Skin of body (tissue), 1 donor: ENCODE measurements at regions not wholly inside any gene's neighbourhood (a gene's known extent, or its start where the extent isn't known, plus 50 kb on each side); places are given as distances from the start of the nearest gene placed in this dataset.

Experiments
- DNase-seq: peaks from one replicate; lab custom pipeline; 2025; lab: John Stamatoyannopoulos, UW

- peak; percentile 45 for DNase-seq
Observed at GRCh38 chr7:25500393-25500921, 272.2 kb upstream of the NPVF start.

DNA sequence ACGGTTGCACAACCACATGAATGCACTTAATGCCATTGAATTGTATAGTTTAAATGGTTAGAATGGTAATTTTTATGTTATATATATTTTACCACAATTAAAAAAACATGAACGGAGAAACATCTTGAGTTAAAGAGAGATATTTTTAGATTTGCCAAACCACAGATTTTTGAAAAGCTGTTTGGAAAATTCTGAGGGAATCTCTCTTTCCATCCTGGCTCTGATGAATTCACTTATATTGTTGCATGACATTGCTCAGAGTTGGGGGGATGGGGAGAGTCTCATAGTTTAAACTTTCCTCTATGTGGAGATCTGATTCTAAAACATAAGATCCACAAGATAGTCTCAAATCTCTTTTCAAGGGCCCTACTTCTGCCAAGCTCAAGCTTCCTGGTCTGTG lies 275.0 kb upstream of the NPVF start:
- peak; percentile 28 for DNase-seq

- DNase-seq = no peak
Observed at GRCh38 chr7:25512061-25512687, 283.9 kb upstream of the NPVF start.

DNA sequence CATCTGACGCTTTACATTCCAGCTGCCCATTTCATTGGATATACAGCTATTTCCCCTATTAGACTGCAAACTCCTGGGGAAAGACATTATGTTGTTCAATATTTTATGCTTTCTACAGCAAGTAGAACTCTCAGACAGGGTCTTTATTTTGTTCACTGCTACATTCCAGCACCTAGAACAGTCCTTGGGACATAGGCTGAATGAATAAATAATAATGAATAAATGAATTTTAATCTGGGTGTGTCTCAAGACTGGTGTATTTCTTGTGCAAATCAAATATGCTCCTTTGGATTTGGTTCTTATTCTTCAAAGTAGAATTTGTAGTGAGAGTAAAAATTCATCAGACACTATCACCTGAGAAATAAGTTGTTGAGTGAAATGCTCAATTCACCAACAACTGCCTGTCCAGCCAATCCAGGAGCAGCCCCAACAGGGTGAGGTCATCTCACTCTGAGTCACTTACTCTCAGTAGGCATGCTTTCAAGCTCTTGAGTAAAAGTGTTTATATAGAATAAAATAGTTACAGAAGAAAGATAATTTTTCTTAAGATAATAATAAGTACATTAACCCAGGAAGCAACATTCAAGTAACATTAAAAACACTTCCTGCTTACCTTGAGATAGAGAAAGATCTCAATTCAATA lies 287.5 kb upstream of the NPVF start:
- no peak for DNase-seq

GRCh38 chr7:25517906-25518305 lies 289.6 kb upstream of the NPVF start:
- no peak for DNase-seq

DNA sequence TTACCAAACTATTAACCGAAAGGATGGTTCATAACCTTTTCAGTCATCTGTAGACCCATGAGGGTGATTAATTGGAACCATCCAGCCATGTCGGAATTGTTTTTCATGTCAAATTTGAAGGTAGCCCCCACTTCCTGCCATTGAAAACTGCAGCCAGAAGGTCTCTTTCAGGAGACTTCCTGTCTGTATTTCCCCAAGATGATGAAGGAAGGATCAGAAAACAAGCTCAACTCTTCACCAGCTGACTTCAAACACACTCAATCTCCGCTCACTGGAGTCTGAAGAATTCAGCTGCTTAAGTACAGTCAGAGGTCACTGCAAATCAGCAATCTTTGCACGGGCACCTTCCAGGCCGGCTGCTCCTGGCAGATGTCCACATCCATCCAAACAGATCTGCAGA lies 291.7 kb upstream of the NPVF start:
- DNase-seq = no peak

DNA sequence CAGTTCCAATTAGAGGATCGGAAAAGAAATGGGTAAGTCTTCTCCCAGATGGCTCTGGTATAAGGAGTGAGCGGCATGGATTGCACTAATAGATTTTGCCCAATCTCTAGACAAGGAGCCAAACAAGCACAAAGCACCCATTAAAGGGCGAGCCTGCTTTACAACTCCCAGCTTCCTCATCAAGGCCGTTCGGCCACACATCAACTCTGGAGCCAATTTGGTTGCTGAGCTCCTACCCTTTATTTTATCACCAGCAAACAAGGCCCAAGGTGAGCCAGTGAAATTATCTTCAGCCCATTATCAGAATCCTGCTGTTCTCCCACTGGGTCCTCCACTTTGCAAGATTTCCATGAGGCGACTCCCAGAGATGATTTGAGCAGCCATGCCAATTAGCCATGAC lies 292.2 kb upstream of the NPVF start:
- DNase-seq = no peak

GRCh38 chr7:25521236-25521635 lies 292.9 kb upstream of the NPVF start:
- DNase-seq = no peak

DNA sequence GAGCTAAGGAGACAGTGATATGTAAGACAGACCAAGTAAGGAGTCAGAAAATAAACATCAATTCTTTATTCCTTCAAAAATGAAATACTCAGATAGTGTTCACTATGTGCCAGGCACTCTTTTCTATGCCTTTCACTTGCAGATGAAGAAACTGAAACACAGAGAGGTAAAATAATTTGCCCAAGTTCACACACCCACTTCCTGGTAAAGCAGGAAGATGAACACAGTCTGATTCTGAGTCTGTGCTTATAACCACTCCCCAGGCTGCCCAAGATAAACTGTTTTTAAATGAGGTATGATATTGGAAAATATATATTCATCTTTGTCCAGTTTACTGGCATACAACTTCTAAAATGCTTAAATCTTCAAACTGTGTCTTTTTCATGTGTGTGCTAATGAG lies 294.4 kb upstream of the NPVF start:
- DNase-seq = no peak

- no peak for DNase-seq
Observed at GRCh38 chr7:25527665-25528170, 299.4 kb upstream of the NPVF start.

- no peak for DNase-seq
Observed at GRCh38 chr7:25529320-25529719, 301.0 kb upstream of the NPVF start.

DNA sequence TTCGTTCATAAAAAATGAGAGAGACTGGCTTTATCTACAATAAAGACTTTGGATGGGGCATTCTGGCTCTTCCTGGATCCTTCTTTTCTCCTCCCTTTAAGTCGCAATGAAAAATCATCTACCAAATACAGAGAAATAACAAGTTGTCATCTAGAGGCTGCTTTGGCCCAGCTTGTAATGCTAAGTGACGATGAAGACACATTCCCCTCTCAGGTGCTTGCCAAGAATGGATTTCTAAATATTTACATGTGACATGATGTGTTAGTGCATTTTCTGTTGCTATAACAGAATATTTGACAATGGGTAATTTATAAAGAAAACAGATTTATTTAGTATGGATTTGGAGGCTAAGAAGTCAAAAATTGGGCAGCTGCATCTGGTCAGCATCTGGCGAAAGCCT lies 308.6 kb upstream of the NPVF start:
- DNase-seq = no peak

GRCh38 chr7:25537662-25538375 lies 309.5 kb upstream of the NPVF start:
- no peak for DNase-seq

DNA sequence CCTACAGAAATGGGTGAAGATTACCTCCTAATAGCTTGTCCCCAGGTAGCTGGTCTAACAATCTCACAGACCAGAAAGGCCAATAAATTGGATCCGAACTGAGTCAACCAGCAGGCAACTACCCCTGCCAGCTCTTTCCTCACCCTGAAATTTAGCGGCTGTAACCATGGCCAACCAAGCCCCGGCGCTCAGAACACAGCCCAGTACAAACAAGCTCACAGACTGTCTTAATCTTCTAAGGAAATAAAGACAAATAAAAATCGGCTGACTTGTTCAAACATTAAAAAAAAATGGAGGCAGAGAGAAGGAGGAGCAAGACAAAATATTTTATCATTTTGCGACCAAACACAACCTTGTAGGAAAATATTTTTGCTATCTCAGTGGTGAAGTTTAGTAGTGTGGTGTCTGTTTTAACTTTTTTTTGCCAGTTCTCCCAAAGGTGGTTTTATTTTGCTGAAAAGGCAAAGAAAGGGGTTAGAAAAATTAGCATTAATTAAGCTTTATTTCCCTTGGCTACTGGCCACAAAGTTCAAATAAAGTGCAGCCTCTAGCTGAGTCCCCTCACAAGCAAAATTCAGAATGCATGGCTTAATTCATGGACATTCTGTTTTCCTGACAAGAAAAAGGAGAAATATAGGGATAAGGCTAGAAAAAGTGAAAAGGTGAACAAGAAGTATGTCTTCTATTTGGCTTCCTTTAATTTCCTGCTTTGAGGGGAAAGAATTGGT lies 313.0 kb upstream of the NPVF start:
- no peak for DNase-seq

GRCh38 chr7:25541877-25542276 lies 313.6 kb upstream of the NPVF start:
- DNase-seq = no peak

DNA sequence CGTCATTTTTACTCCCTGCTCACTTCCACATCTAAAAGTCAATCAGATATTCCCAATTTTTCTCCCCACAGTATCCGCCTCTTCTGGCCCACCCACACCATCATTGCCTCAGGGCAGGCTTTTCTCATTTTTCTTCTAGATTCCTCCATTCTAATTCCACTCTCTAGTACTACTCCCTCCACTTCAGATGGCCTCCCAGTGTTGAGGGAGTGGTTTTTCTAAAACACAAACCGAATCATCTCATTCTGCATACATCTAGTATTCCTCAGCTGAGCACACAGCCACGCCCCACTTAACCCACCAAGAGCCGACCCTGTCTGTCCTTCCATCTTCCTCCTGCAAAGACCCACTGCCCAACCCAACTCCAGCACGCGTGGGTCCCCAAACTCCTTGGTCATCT lies 314.9 kb upstream of the NPVF start:
- no peak for DNase-seq

- no peak for DNase-seq
Observed at GRCh38 chr7:25543798-25544197, 315.5 kb upstream of the NPVF start.

DNA sequence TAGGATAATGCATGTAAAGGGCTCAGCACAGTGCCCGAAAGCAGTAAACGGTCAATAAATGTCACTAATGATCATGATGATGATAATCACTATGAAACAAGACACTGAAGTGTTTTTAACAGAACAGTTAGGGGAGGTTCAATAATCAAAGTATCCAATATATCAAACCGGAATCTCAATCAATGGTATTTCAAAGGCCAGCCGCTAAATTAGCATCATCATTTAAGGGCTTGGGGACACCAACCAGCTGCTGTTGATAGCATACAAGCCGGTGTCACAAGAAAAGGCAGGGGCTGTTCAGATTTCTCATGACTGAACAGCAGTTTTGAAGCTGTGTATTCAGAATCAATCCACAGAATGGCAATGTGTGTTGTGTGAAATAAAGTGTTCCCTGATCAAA lies 316.0 kb upstream of the NPVF start:
- no peak for DNase-seq

DNA sequence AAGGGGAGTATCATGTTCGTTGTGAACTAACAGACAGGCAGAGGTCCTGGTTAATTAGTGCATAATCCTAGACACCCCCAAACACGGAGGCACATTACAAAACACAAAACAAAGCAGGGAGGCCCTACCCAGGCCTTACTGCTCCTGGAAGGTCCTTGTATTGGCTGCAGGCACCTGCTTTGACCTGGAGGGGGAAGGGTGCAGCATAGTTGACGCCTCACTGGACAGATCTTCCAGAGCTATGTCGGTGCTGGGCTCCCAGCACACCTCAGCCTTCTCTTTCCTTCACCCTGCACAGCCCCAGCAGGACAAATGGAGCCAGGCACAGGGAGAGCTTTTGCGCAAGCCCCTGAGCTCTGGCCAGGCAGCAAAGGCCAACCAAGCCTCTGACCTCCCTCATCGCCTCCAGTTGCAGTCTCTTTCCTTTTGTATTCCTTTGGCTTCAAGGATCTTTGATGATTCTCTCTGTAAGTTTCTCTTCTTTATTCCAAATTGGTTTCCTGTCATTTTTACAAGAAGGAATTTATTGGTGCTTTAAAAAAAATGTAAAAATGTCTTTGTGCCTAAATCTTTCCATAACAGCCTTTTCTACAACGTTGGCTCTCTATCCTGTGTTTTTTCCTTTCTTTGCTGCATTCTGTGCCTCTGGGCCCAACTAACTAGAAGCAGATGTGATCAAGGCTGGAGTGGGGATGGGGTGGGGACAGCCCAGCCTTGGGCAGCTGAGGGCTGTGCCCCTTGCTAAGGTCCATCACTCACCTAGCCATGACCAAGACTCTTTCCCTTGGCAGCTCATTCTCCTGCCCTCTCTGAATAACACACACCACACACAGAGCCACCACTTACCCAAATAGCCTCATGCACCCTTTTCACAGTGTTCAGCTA lies 317.1 kb upstream of the NPVF start:
- no peak for DNase-seq

DNA sequence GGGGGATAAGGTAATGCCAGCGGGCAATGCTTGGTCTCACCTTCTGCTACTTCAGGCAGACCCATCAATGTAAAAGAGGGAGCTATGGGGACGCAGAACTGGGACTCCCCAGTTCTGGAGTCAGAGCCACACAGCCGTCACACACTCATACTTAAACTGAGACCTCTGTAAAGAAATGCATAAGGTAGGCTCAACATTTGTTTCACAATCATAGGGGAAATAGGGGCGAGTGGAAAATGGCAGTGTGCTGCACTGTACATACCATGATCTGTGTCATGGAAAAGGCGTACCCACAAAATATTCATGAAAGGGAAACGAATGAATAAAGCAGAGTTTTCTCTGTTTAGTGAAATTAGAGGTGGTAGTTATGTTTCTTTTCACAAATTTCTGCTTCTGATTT lies 318.0 kb upstream of the NPVF start:
- no peak for DNase-seq
